HL-60 (cell line): ENCODE measurements at regions not wholly inside any gene's neighbourhood (a gene's known extent, or its start where the extent isn't known, plus 50 kb on each side); places are given as distances from the start of the nearest gene placed in this dataset.

Experiments
- DNase-seq, 2 experiments: peaks; one replicate each; pipeline ENCODE4 v3.0.0-alpha.2; 2010 to 2020; ENCODE audit warnings: low read depth in 1 of 2, low spot score in 1 of 2
- H3K27ac ChIP-seq: fragments of 250-450 bp; sonication (Bioruptor Pico); replicated peaks from 2 replicates; pipeline ENCODE4 v1.5.1; 2020; ENCODE audit warnings: mild to moderate bottlenecking, moderate library complexity
- H3K27me3 ChIP-seq: fragments of 250-450 bp; sonication (Bioruptor Pico); 2 replicates; pipeline ENCODE4 v1.5.1; 2021; ENCODE audit warnings: mild to moderate bottlenecking, moderate library complexity; ENCODE audit not compliant: insufficient read depth, poor library complexity, severe bottlenecking
- H3K4me3 ChIP-seq: replicated peaks from 2 replicates; pipeline ENCODE4 v1.5.1; 2011; ENCODE audit warnings: mild to moderate bottlenecking, control low read depth, low read length; ENCODE audit not compliant: insufficient read depth
- CTCF ChIP-seq: IDR thresholded peaks from one replicate; pipeline ENCODE4 v1.5.1; 2011; ENCODE audit warnings: low read length, control low read depth, inconsistent platforms; ENCODE audit not compliant: insufficient read depth
- GABPA ChIP-seq: IDR thresholded peaks from 2 replicates; pipeline ENCODE4 v1.6.1; 2012; ENCODE audit warnings: low read depth
- POLR2AphosphoS5 ChIP-seq: IDR thresholded peaks from 2 replicates; pipeline ENCODE4 v1.6.1; 2012; ENCODE audit warnings: low read depth
- REST ChIP-seq: IDR thresholded peaks from 2 replicates; pipeline ENCODE4 v1.6.1; 2012; ENCODE audit warnings: low read depth; ENCODE audit not compliant: insufficient replicate concordance
- SPI1 ChIP-seq: IDR thresholded peaks from 2 replicates; pipeline ENCODE4 v1.6.1; 2012; ENCODE audit warnings: low read depth, mild to moderate bottlenecking, borderline replicate concordance

GRCh38 chrX:128457674-128458073 lies 405.5 kb upstream of the ACTRT1 start:
- TF ChIP-seq SPI1 (no peak), CTCF (no peak), REST (no peak), POLR2AphosphoS5 (no peak), GABPA (no peak)
- Histone ChIP-seq H3K27ac (no peak overlapping the region), H3K27me3 (no peaks in the 10 kb centered on the region), H3K4me3 (no peak overlapping the region)
- no peak for DNase-seq

- TF ChIP-seq CTCF, result no peak
- TF ChIP-seq REST, result no peak
- no peak for TF ChIP-seq POLR2AphosphoS5
- TF ChIP-seq SPI1, result no peak
- no peak for TF ChIP-seq GABPA
- Histone ChIP-seq H3K27me3 (no peaks in the 10 kb centered on the region), H3K27ac (no peak overlapping the region), H3K4me3 (no peak overlapping the region)
- DNase-seq, result no peak
Observed at GRCh38 chrX:128439159-128439558, 387.0 kb upstream of the ACTRT1 start.

- no peak for DNase-seq
- Histone ChIP-seq H3K27me3 (no peaks in the 10 kb centered on the region), H3K4me3 (no peak overlapping the region), H3K27ac (no peak overlapping the region)
- no peak for TF ChIP-seq POLR2AphosphoS5
- no peak for TF ChIP-seq GABPA
- TF ChIP-seq SPI1, result no peak
- TF ChIP-seq CTCF, result no peak
- no peak for TF ChIP-seq REST
Observed at GRCh38 chrX:128438082-128438481, 385.9 kb upstream of the ACTRT1 start.
